ENCODE measurements at regions not wholly inside any gene's neighbourhood (a gene's known extent, or its start where the extent isn't known, plus 50 kb on each side); places are given as distances from the start of the nearest gene placed in this dataset.

DNA sequence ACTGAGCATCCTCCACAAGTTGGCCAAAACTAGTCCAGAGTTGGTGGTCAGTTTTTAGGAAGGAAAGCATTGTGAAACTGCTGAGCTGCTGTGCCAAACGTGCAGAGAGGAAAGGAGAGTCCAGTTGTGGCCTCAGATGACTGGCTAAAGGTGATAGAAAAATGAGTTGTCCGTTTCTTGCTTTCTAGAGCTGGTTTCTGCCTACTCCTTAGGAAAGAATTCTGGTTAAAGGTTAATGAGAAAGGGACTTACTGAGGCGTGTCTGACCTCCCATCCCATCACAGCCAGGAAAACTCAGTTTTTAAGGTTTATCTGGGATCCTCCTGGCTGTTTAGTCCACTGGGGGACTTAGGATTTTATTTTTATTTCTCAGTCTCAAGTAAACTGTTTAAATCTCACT is 1186.3 kb downstream of the UQCRFS1 start:
- no peak for DNase-seq

DNA sequence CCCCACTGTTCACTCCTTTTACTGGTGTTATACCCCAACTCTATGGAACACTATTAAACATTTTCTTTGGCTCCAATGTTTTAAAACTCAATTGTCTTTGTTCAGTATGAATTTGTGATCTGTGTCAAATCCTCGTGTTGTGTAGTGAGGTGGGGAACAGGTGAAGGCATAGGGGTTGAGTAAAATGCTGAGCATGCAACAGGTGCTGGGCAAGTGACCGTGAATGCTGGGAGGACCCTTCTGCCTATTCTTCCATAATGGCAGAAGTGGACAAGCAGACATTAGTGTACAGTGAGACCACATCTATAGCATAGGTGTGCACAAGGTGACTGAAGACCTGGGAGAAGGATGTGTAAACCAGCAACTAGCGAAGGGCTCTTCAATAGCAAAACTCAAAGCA is 1188.0 kb downstream of the UQCRFS1 start:
- no peak for DNase-seq

DNA sequence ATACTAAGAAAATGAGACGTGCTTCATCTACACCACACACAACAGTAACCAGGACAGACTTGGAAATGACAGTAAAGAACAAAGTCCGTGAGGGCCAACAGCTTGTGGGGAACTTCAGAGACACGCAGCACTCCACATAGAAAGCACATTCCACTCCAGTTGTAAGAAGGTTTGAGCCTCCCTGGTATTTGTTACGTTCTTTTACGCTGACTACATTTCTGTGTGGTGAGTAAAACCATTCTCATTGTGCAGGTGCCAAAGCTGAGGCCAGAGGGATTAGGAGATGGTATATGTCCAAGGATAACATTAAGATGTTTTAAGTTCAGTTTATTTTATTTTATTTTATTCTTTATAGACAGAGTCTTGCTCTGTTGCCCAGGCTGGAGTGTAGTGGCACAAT is 1189.9 kb downstream of the UQCRFS1 start:
- no peak for DNase-seq

DNA sequence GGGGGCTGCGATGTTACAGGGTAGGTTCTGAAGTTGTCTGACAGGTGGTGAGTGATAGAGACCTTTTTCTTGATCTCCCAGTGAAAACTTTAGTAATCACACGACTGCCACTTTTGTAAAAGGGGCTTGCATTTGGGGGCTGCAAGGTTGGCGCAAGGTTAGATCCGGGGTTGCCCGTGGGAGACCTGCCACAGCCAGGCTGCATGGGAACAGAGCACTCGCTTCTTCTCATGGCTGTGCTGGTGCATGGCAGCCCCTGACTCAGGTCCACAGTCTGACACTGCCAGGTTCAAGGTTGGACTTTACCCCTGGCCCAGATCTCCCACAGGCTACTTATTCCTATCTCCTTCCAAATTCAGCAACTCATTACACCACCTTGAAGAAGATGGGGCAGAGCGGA is 1190.4 kb downstream of the UQCRFS1 start:
- no peak for DNase-seq

DNA sequence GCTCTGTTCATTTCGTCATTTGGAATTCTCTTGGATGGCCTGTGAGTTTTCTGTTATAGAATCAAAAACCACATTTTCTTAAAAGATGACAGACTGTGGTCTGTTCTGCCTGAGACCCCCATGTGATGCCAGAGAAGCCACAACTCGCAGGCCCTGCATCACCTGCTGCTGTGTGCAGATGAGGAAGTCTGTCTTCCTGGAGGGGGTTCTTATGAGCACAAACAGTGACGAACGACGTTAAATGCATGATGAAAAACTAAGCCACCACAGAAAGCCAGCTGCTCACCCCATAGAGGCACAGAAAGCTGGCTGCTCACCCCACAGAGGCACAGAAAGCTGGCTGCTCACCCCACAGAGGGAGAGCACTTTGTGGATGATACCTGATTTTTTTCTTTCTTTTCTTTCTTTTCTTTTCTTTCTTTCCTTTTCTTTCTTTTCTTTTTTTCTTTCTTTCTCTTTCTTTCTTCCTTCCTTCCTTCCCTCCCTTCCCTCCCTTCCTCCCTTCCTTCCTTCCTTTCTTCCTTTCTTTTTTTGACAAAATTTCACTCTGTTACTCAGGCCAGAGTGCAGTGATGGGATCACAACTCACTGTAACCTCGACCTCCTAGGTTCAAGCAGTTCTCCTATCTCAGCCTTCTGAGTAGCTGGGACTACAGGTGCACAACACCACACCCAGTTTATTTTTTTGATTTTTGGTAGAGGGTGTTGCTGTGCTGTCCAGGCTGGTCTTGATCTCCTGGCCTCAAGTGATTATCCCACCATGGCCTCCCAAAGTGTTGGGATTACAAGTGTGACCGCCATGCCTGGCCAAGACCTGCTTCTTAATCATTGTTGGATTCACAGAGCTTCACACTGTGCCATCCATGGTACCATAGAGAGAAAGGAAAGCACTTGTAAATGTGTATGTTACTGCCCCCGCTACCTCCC is 1191.4 kb downstream of the UQCRFS1 start:
- no peak for DNase-seq

DNA sequence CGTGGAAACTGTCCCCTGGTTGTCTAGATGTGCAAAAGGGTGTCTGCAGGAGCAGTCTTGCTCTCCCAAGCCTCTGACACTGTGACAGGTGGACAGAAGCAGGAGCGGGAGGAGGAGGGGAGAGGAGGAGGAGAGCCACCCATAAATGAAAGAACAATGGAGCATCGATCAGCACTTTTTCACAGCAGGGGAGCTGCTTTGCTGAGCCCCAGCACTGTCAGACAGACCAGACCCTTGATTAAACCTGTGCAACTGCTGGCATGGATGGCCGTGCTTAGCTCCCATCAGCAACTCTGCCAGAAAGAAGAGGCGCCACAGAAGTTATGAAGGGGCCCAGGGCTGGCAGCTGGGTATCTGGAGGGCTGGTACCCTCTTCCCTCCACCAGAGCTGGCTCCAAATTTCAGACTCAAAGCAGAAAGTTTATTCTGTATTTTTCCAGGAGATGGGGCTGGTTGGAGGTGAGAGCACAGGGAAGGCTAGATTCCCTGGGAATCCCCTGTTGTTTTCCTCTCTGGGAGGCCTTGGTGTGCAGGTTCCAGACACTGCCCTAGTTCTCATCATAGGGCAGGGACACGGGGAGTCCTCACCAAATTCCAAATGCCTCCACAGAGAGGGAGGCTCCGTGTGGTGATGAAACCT is 1192.2 kb downstream of the UQCRFS1 start:
- no peak for DNase-seq

DNA sequence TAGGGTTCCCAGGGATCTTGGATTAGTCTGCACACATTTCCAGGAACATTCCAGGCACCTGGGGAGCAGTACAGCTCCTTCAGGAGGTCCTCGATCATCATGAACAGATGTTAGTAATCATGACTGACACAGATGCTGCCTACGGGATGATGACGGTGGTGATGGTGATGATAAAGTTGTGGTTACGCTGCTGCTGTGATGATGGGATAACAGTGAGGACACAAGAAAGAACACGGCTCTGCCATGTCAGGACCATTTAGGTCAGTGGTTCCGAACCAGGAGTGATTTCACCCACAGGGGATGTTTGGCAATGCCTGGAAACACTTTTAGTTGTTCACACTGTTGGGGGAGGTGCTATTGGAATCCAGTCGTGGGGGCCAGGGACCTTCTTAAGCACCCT is 1193.0 kb downstream of the UQCRFS1 start:
- DNase-seq: no peak

DNA sequence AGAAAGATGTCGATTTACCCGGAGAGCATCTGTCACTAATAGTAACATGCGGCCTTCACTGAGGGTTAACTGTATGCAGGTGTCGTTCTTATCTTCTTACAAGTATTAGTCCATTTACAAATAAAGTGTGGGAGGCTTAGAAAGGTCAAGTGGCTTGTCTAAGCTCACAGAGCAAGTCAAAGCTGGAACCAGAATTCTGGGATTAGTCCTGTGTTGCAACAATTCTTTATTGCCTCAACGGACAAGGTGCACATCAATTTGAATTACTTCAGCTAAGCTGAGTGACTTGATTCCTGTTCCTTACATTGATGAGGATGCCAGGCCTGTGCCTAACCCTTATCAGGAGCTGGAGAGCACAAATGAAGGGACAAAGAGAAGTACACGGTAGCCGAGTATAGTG is 1193.6 kb downstream of the UQCRFS1 start:
- no peak for DNase-seq

DNA sequence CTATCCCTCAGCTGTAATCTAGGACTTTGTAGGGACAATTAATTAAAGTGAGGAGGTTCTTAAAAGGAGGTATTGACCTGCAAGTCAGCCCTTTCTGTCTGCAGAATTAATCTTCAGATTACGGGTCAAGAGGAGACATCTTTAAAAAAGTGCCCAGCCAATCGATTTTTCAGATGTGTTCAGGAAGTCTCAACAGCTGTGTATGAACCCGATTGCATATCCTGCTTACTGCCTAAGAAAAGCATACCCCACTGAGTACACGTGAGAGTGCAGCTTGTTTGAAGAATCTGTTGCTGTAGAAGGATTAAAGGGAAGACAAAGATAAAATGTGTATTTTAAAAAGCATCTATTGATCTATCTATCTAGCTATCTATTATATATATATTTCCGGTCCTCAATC is 1194.5 kb downstream of the UQCRFS1 start:
- no peak for DNase-seq

DNA sequence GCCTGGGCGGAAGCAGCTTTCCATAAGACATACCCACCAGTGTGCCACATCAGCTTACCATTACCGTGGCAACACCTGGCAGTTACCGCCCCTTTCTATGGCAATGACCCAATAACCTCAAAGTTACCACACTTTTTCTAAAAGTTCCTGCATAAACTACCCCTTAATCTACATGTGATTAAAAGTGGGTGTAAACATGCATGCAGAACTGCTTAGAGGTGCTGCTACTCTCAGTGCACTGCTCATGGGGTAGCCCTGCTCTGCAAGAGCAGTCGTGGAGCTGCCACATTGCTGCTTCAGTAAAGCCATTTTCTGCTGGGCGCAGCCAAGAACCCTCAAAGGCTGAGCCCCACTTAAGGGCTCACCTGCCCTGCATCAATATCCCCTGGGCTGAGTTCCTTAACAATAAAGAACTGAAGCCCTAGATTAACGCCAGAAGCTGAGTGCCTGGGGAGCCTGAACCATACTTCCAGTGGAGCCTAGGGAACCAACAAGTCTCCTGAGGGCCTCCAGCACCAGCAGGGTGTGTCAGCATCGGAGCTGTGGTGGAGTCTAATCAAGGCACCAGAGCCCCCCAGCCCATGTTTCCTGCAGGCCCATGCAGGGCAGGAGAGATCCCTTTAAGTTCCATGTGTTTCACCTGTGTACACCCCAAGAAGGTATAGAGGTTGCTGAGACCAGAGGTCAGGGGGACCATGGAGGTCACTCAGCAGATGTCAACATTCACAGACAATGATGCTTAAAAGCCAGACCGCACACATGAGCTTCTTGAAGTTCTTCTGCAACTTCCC is 1198.1 kb downstream of the UQCRFS1 start:
- no peak for DNase-seq

DNA sequence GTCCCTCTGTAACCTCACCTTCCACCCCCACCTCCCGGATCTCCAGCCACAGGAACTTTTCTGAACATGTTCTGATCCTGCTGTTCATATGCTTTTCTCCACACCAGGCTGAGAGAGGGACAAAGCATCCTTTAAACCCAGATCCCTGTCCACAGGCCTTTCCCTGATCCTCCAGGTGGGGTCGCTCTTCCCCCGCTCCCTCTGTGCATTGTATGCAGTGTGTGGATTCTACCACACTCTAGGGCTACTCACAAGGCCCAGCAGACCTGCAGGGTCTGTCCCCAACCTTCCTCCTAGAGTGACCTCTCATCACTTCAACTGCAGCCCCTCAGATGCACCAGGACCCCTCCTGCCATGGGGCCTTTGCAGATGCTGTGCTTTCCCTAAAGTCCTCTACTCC is 1200.6 kb downstream of the UQCRFS1 start:
- DNase-seq: no peak

DNA sequence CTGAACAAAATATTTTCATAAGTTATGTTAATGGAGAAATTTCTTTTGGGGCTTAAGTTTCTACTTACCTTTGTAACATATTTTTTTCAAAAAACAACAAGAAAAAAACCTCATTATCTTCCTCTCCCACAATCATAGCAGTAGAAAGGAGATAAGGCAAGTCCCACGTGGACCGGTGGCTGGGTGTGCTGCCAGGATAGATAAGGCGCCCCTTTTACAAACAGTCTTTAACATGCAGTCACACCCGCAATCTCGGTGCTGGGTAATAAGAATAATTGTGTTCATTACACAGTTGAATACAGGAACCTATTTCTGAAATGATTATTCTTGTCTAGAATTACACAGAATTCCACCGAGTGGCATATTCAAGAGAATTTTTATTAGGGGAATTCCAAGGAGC is 1202.3 kb downstream of the UQCRFS1 start:
- no peak for DNase-seq

DNA sequence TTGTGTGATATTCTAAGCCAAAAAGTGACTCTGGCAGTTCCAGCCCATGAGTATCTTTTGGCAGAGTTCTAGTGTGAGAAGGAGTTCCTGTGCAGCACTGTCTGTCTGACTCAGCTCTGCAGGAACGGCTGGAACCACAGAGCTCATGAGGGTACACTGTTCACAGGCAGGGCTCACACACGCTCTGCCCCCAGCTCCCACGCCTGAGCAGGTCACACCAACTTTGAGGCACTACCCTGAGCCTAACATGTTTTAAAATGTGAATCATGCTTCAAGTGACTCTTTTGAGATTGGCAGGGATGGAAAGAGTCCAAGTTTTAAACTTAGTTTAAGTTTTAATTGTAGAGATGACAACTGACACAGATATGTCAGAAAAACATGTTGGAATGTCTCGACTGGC is 1203.3 kb downstream of the UQCRFS1 start:
- DNase-seq: no peak

DNA sequence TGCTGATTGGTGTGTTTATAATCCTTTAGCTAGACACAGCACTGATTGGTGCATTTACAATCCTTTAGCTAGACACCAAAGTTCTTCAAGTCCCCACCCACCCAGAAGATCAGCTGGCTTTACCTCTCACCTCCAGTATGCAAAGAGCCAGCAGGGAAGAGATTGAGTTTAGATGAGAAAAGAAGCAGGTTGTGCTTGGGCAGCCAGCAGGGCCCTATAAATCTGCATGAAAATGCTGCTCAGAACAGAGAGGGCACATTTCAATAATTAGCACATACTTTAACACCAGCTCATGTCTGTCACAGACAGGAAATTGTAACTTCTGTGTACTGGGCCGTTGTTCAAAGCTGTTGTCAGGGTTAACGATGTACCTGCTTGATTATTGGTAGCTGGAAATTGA is 1204.3 kb downstream of the UQCRFS1 start:
- no peak for DNase-seq

DNA sequence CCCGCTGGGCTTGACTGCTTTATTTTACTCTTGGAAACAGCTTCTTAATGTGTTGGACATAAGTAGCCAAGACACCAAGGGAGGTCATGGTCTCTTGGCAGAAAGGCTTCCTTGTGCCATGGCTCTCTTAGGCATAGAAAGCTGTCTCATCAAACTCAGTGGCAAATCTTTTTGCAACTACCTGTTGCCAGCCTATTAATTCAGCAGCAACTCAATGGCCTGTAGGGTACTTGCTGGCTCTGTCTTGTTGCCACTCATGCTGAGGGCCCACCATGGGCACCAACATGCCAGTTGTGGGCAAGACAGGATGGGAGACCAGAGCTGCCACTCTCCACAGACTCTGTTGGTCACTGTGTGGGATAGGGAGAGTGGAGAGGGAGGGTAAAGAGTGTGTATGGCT is 1209.4 kb downstream of the UQCRFS1 start:
- no peak for DNase-seq

DNA sequence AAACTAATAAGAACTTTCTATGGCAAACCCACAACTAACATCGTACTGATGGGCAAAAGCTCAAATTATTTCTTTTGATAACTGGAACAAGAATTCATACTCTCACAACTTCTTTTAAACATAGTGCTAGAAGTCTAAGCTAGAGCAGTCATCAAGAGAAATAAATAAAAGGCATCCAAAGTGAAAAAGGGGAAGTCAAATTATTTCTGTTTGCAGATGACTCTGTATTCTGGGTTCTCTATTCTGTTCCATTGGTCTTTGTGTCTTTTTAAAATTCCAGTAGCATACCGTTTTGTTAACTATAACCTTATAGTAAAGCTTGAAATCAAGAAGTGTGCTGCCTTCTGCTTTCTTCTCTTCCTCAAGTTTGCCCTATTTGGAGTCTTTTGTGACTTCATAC is 1215.9 kb downstream of the UQCRFS1 start:
- no peak for DNase-seq

DNA sequence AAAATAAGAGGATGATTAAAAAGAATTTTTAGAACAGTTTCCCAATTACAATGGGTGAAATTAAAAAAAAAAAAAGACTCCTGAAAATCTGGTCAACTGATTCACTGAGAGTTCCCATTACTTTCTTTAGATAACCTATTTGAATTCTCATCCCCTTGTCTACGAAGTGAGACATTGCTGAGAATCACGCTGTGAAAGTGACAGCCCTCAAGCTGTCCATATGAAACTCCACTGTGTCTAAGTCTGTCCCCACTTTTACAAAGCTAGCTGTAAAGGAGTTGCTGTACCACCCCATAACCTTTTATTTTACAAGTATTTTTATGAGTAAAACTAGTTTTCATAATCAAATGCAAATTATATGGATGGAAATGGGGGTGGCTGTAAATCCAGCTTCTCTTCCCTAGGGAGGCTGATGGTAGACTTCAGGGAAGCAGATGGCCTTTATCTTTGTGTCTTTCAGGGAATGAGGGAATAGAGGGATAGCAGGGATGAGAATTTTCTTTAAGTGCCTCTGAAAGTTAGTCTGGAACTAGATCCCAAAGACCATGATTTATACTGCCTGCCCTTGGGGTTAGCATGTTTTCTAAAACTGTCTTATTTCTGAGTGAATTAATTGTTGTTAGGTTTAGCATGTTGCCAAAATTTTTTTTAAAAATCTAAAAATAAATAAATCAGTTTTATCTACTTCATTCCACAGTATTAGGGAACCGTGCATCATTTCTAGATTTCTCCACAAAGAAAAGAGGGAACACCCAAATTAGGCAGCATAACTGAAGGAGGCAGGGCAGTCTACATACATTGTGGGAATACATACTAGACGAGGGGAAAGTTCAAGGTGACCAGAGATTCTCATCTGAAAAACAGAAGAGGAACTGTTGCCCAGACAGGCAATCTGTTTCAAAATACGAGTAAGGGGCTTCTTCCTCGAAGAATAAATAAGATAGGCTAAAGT is 1219.1 kb downstream of the UQCRFS1 start:
- DNase-seq: no peak

DNA sequence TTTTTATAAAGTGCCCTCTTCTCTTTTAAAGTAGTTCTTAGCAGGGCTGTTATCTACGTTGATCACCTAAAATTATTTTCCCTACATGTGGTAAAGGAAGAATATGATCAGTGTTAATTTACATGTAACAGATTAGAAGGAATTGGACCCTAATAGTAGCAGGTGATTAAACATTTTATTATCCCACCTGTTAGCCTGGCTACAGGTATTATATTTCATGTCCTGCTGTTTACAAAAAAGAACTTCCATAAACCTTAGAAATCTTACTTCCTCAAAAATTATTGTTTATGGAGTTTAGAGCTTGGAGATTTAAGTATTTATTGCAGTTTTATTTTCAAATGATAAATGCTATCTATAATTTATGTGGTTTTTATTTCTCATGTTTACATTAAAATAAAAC is 1226.7 kb downstream of the UQCRFS1 start:
- no peak for DNase-seq

DNA sequence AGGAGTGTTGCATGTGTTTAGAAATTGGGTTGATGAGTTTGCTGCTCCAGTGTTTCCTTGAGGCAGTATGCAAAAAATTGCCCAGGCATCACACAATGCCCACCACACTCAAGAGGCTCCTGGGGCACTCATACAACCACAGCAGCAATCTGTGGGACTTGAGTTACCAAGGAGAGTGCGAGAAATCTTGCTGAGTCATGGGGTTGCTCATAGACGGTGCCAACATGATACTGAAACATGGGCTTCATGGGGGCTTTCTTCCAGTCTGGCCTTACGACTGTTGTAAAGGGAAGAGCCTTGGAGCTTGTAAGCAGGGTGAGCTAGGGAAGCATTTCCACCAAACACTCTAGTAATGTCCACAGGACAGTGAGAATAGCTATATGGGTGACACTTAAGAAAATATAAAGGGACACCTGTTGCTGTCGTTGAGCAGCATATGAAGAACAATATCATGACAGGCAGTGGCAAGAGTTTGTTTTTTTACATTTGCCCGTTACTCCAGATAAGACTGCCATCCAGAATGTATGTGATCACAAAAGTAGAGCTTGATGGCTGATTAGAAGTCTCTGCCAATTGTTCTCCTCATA is 1237.4 kb downstream of the UQCRFS1 start:
- no peak for DNase-seq

DNA sequence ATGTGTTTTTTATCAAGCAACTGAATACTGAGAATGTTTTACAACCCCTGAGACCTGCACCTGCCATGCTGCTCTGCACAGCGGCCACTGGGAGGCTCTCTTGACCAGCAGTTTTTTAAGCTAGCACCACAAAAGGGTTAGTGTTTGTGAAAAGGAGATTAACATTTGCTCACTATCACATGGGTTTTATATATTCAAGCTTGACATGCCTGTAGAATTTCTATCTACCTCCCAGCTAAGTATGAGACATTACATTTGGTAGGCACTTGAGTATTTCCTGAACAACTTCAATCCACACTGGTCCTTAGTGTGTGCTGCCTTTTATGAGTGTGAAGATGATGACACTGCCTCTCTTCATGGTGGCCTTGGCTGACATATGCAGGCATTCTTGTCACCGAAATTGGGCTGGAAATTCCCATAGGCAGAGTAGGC is 1238.9 kb downstream of the UQCRFS1 start:
- peak; percentile 13 for DNase-seq

DNA sequence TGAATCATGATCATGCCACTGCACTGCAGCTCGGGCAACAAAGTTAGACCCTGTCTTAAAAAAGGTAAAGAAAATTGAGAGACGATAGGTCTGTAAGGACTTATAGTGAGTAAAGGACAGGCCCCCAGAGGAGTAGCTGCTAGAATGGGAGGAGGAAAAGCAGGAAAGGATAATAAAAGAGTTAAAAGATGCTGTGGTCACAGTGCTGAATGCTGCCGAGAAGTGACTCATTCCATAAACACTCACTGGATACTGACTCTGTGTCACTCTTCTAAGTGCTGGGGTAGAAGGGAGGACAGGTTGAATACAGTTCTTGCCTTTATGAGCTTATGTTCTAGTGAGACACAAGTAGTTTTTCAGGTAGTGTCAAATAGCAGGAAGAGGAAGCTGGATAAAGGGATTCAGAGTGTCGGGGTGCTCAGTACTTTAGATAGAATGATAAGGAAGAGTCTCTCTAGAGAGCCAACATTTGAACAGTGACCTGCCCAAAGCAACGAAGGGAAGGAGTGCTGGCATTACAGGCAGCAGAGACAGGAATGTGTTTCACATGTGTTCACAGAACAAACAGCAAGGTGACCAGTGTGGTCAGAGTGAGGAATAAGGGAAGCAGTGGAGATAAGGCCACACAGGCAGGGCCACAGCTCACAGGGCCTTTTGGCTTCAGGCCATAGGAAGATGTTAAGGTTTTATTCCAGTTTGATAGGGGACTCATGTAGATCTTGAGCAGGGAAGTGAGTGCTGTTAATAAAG is 1240.5 kb downstream of the UQCRFS1 start:
- no peak for DNase-seq

Measured in activated CD4-positive, alpha-beta T cell treated with anti-CD3 and anti-CD28 coated beads, Interleukin-10, Interleukin-2, amounts not matched to agents 100 ng/mL and 50 ng/mL, durations not matched to agents 16 hours and 8 hours (primary cell).